ENCODE measurements at regions not wholly inside any gene's neighbourhood (a gene's known extent, or its start where the extent isn't known, plus 50 kb on each side); places are given as distances from the start of the nearest gene placed in this dataset.

GRCh38 chr12:34348064-34348463 lies 325.8 kb downstream of the ALG10 start:
- no peak for DNase-seq (ENCODE audit: low spot score)
- Histone ChIP-seq H3K4me3 (no peak overlapping the region), H3K27ac (no peak overlapping the region)
- no peak for TF ChIP-seq CTCF (IDR thresholded peaks at IDR 0.05)

- DNase-seq (ENCODE audit: low spot score) = no peak
- no peak for TF ChIP-seq CTCF (IDR thresholded peaks at IDR 0.05)
- H3K27ac ChIP-seq = no peak overlapping the region
- no peak overlapping the region for H3K4me3 ChIP-seq
Measured at GRCh38 chr12:34348836-34349672, 326.8 kb downstream of the ALG10 start.

- TF ChIP-seq CTCF (IDR thresholded peaks at IDR 0.05) = no peak
- H3K4me3 ChIP-seq = no peak overlapping the region
- no peak for DNase-seq (ENCODE audit: low spot score)
- no peak overlapping the region for H3K27ac ChIP-seq
Measured at GRCh38 chr12:34349673-34349961, 327.3 kb downstream of the ALG10 start.

GRCh38 chr12:34350092-34351041 lies 328.1 kb downstream of the ALG10 start:
- Histone ChIP-seq H3K27ac (no peak overlapping the region), H3K4me3 (no peak overlapping the region)
- no peak for TF ChIP-seq CTCF (IDR thresholded peaks at IDR 0.05)
- no peak for DNase-seq (ENCODE audit: low spot score)

GRCh38 chr12:34352098-34352497 lies 329.8 kb downstream of the ALG10 start:
- no peak for DNase-seq (ENCODE audit: low spot score)
- TF ChIP-seq CTCF (IDR thresholded peaks at IDR 0.05) = no peak

GRCh38 chr12:34354239-34355200 lies 332.2 kb downstream of the ALG10 start:
- H3K4me3 ChIP-seq = no peak overlapping the region
- no peak for DNase-seq (ENCODE audit: low spot score)
- TF ChIP-seq CTCF (IDR thresholded peaks at IDR 0.05) = no peak
- H3K27ac ChIP-seq = no peak overlapping the region

More at GRCh38 chr12:34352098-34352497, 329.8 kb downstream of the ALG10 start:
- no peak overlapping the region for H3K4me3 ChIP-seq
- H3K27ac ChIP-seq = no peak overlapping the region

Measured in coronary artery (tissue), 2 donors.